ENCODE measurements at regions not wholly inside any gene's neighbourhood (a gene's known extent, or its start where the extent isn't known, plus 50 kb on each side); places are given as distances from the start of the nearest gene placed in this dataset.

DNA sequence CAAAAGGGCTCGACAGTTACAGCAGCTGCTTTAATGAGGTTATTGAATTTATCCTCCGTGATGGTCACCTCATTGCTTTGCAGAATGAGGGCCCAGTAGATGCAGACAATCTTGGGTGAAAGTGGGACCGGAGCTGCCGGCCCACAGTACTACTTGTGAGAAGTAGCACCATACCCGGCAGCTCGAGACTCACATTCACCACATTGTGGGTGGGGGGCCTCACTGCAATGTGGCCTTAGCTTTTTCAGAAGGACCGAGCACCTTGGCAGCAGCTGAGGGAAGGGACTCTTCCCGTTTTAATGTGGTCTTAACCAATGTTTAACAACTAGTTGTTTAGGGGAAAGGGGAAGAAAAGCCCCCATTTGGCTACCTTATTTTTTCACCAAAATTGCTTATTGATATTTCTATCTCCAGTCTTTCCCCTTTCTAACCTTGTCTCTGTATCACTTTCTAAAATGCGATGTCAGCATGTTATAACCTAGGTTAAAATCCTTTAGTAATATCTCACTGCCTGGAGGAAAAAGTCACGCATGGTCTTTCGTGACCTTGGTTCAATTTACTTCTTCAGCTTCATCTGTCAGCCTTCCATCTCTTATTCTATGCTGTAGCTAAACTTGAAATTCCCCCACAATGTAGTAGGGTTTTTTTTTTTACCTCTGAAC, 87.4 kb upstream of the PHYHIPL start:
- no peak overlapping the region for H3K4me3 ChIP-seq (replicated peaks; ENCODE audit: low read depth, low read length)
- DNase-seq (ENCODE audit: low read depth): no peak
- TF ChIP-seq, protein P1, sequence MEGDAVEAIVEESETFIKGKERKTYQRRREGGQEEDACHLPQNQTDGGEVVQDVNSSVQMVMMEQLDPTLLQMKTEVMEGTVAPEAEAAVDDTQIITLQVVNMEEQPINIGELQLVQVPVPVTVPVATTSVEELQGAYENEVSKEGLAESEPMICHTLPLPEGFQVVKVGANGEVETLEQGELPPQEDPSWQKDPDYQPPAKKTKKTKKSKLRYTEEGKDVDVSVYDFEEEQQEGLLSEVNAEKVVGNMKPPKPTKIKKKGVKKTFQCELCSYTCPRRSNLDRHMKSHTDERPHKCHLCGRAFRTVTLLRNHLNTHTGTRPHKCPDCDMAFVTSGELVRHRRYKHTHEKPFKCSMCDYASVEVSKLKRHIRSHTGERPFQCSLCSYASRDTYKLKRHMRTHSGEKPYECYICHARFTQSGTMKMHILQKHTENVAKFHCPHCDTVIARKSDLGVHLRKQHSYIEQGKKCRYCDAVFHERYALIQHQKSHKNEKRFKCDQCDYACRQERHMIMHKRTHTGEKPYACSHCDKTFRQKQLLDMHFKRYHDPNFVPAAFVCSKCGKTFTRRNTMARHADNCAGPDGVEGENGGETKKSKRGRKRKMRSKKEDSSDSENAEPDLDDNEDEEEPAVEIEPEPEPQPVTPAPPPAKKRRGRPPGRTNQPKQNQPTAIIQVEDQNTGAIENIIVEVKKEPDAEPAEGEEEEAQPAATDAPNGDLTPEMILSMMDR (IDR thresholded peaks at IDR 0.05; ENCODE audit: low read length, missing control alignments): no peak

DNA sequence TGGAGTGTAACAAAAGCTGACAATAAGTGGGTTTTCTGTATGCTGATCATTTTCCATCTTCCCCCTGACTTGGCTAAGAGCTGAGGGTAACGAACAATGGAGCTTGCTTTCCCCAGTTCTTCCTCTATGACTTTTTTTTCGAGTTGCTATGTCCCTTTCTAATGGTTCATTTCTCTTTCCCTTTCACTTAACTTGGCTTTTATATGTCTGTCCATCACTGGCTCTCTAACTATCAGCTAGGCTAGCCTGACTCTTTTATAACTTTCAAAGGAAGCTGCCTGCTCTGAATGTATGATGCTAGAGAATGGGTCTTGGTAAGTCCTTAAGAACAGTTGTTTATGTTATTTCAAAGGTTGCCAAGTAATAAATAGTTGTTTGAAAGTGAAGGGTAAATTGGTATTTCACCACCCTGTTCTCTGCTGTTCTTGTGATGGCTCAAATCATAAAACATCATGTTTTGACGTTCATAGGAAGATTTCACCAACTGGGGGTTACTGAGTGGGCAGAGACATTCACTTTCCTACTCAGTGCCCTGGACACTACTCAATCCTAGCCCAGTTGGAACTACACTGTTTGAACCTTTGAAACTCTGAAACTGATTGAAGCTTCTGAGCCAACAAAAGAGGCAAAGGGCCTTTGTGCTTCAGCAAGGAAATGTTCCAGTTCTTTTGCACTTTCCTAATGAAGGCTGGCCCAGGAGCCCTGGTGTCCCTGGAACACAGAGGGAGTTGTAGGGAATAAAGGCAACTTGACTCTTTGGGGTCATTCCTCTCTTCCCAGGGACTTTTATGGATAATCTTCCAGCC, 85.4 kb upstream of the PHYHIPL start:
- no peak for DNase-seq (ENCODE audit: low read depth)
- TF ChIP-seq, protein P1 (IDR thresholded peaks at IDR 0.05; ENCODE audit: low read length, missing control alignments): no peak
- no peak overlapping the region for H3K4me3 ChIP-seq (replicated peaks; ENCODE audit: low read depth, low read length)

DNA sequence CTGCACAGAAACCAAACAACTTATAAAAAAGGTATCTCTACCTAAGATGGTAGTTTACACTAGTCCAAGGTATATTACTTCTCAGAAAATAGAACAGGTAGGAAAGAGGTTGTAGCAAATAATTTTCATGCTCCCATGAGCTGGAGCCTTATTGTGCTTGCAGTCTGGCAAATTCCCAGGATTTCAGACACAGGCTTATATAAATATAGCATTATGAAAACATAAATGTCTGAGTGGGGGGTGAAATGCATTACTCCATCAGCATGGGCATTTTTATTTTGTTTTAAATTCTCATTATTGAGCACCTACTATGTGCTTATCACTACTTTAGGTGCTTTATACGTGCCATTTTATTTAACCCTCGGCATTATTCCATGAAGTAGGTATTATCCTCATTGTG, 83.0 kb upstream of the PHYHIPL start:
- no peak overlapping the region for H3K4me3 ChIP-seq (replicated peaks; ENCODE audit: low read depth, low read length)
- TF ChIP-seq, protein P1 (IDR thresholded peaks at IDR 0.05; ENCODE audit: low read length, missing control alignments): no peak
- no peak for DNase-seq (ENCODE audit: low read depth)

DNA sequence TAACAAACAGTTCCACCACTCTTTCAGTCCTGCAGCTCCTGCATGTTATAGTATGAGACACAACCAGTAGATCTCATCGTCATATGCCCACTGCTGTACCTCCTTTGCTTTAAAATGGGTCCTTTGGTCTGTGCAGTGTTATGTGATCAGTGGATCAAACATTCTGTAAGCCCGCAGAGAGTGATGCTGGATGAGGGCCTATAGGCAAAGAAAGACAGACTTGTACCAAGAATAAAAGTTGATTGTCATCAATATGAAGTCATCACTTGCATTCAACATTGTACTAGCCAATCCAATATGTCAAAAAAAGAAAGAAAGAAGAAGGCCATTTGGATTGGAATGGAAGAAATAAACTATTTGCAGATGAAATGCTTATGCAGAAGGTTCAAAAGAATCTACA, 79.8 kb upstream of the PHYHIPL start:
- TF ChIP-seq, protein P1 (IDR thresholded peaks at IDR 0.05; ENCODE audit: low read length, missing control alignments): no peak
- DNase-seq (ENCODE audit: low read depth): no peak
- no peak overlapping the region for H3K4me3 ChIP-seq (replicated peaks; ENCODE audit: low read depth, low read length)

DNA sequence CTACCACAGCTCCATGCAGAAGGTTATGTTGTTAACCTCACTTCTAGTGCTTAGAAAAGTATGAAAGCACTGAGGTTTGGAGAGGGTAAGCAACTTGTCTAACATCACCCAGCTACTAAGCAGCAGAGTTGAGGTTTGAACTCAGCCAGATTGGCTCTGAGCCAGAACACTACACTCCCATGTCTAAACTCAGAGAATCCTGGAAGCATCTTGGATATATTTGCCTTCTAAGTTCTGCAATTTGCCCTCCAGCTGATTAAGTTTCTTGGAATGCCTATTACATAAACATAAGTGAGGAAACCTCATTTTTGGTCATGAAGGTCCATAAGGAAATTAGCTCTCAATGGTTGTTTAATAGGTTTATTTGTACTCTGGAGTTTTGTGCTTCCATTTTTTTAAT, 78.1 kb upstream of the PHYHIPL start:
- TF ChIP-seq, protein P1 (IDR thresholded peaks at IDR 0.05; ENCODE audit: low read length, missing control alignments): no peak
- H3K4me3 ChIP-seq (replicated peaks; ENCODE audit: low read depth, low read length): no peak overlapping the region
- DNase-seq (ENCODE audit: low read depth): peak; percentile 43

DNA sequence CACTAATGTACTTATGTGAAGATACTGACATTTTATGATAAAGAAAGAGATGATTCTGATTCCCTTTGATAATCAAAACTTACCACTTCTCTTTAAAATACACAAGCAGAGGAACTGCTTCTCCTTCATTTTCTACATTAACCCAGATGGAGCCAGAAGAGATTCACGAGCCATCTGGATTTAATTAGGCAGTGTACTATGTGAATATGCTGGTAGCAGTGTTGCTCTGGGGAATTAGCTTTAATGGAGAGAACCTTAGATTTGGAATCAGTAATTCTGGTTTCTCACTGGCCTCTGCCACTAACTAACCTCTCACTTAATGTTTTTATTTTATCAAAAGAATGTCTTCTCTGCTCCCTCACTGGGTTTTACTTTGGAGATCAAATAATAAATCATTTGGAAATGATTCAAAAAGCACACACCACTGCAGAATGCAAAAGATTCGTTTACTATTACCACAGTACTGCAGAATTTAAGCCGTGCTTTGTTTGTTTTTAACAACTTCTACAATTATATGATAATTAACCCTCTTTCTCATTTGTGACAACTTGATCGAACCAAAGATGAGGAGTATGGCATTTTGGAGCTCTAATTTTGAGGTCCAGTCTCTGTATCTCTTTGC, 77.5 kb upstream of the PHYHIPL start:
- DNase-seq (ENCODE audit: low read depth): no peak
- H3K4me3 ChIP-seq (replicated peaks; ENCODE audit: low read depth, low read length): no peak overlapping the region
- TF ChIP-seq, protein P1 (IDR thresholded peaks at IDR 0.05; ENCODE audit: low read length, missing control alignments): no peak

Measured in fibroblast of pulmonary artery (primary cell).